GM12891 (cell line): ENCODE measurements at regions not wholly inside any gene's neighbourhood (a gene's known extent, or its start where the extent isn't known, plus 50 kb on each side); places are given as distances from the start of the nearest gene placed in this dataset.

ENCODE experiments used
- PAX5 ChIP-seq: IDR thresholded peaks from 2 replicates; pipeline ENCODE4 v1.6.1; 2011; ENCODE audit warnings: low read length, moderate library complexity, mild to moderate bottlenecking; ENCODE audit not compliant: insufficient read depth, severe bottlenecking
- POLR2A ChIP-seq: IDR thresholded peaks from 2 replicates; pipeline ENCODE4 v1.6.1; 2011; ENCODE audit warnings: low read depth, low read length, control low read depth
- POLR2AphosphoS5 ChIP-seq: IDR thresholded peaks from 2 replicates; pipeline ENCODE4 v1.6.1; 2011; ENCODE audit warnings: low read depth, low read length, control low read depth
- POU2F2 ChIP-seq: IDR thresholded peaks from 2 replicates; pipeline ENCODE4 v1.6.1; 2011; ENCODE audit warnings: low read depth, mild to moderate bottlenecking, control low read depth, low read length, moderate library complexity
- TAF1 ChIP-seq: IDR thresholded peaks from 2 replicates; pipeline ENCODE4 v1.6.1; 2011; ENCODE audit warnings: low read depth, low read length, control low read depth

DNA sequence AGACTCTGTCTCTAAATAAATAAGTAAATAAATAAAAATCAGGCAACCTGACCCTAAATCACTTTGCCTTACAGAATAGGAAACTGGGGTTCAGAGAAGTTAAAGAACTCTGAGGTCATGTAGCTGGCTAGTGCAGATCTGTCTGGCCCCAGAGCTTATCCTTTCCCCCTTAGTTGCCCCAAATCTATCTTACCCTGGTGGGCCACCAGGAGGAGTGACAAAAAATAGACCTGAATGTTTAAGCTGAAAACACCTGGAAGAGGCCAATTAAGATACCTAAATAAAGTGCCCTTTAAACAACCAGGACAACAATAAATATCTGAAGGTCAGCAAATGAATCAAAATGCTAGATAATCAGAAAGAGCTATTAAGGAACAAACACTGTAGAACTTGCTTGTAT lies 59.7 kb downstream of the TEX35 start:
- no peak for TF ChIP-seq POLR2AphosphoS5
- no peak for TF ChIP-seq PAX5
- TF ChIP-seq POLR2A = no peak
- no peak for TF ChIP-seq TAF1
- no peak for TF ChIP-seq POU2F2
